Stomach (tissue), 8 donors: ENCODE measurements at regions not wholly inside any gene's neighbourhood (a gene's known extent, or its start where the extent isn't known, plus 50 kb on each side); places are given as distances from the start of the nearest gene placed in this dataset.

Source experiments
- DNase-seq, 2 donors: peaks; one replicate each; pipeline versions ENCODE4 v3.0.0 to v3.0.0-alpha.2; 2013 to 2019
- H3K27ac ChIP-seq, 5 donors: fragments of 200-600 bp in 4 of 5; sonication (generic) in 4 of 5; one replicate each; pipeline ENCODE4 v1.5.1; 2013 to 2019; ENCODE audit warnings: mild to moderate bottlenecking in 1 of 5, moderate library complexity in 1 of 5
- H3K27me3 ChIP-seq, 3 donors: fragments of 200-600 bp; sonication (generic); one replicate each; pipeline ENCODE4 v1.5.1; 2017 to 2019; ENCODE audit warnings: mixed run types in 1 of 3
- H3K36me3 ChIP-seq, 4 donors: fragments of 200-600 bp; sonication (generic); 1 replicate in 3 of 4; 2 replicates in 1 of 4; pipeline ENCODE4 v1.5.1; 2016 to 2019
- H3K4me1 ChIP-seq, 4 donors: fragments of 200-600 bp; sonication (generic); one replicate each; pipeline ENCODE4 v1.5.1; 2016 to 2019
- H3K4me3 ChIP-seq, 4 donors: fragments of 200-600 bp; sonication (generic) in 3 of 4; one replicate each; pipeline ENCODE4 v1.5.1; 2016 to 2019; ENCODE audit warnings: mild to moderate bottlenecking in 1 of 4
- H3K9me3 ChIP-seq, 4 donors: fragments of 200-600 bp; sonication (generic); one replicate each; pipeline ENCODE4 v1.5.1; 2016 to 2019
- CTCF ChIP-seq, 7 experiments: fragments of 450-650 bp in 4 of 7; fragments of 200-600 bp in 3 of 7; sonication (generic) in 3 of 7; IDR thresholded peaks; one replicate each; pipeline ENCODE4 v1.5.1; 2016 to 2019; ENCODE audit warnings: antibody characterized with exemption in 7 of 7, control low read depth in 2 of 7, mild to moderate bottlenecking in 1 of 7
- EP300 ChIP-seq: sonication (generic); formaldehyde crosslinking; IDR thresholded peaks from one replicate; pipeline ENCODE4 v1.6.1; 2017; ENCODE audit warnings: antibody characterized with exemption
- POLR2A ChIP-seq, 4 donors: fragments of 450-650 bp; IDR thresholded peaks; one replicate each; pipeline ENCODE4 v1.6.1; 2016; ENCODE audit warnings: antibody characterized with exemption in 4 of 4, control low read depth in 2 of 4, mild to moderate bottlenecking in 1 of 4, moderate library complexity in 1 of 4
- POLR2AphosphoS5 ChIP-seq, 3 donors: sonication (generic); formaldehyde crosslinking; IDR thresholded peaks; one replicate each; pipeline ENCODE4 v1.6.1; 2016; ENCODE audit warnings: antibody characterized with exemption in 3 of 3
- WGBS, 5 donors: extraction: QIAGEN DNeasy Blood & Tissue Kit in 3 of 5; methylation state at CpG; one replicate each; pipeline versions ENCODE4 v1.1.5 to v1.1.7; 2013 to 2018; 5-methylcytosine and 5-hydroxymethylcytosine counted together
- intact Hi-C: fragments of 100-400 bp; cut with DNase I; formaldehyde crosslinking; loops from one replicate; pipeline ENCODE4 v1.15.1; 2023; ENCODE audit warnings: low total_unique reads
- donor health status: healthy with polysubstance abuse.
- donor health status: Bipolar disorder and iron deficiency.
- donor health status: healthy.

GRCh38 chr1:208825300-208825699 is 581.1 kb upstream of the PLXNA2 start:
- TF ChIP-seq POLR2AphosphoS5 (IDR thresholded peaks at IDR 0.05) (no peak), POLR2A (IDR thresholded peaks at IDR 0.05) (no peak), EP300 (no peak), CTCF (IDR thresholded peaks at IDR 0.05) (no peak)
- H3K4me3 ChIP-seq = no peak overlapping the region
- H3K9me3 ChIP-seq = no peaks in the 10 kb centered on the region
- intact Hi-C loops = no loop called here
- no peak overlapping the region for H3K27ac ChIP-seq
- H3K4me1 ChIP-seq = no peaks in the 10 kb centered on the region
- H3K27me3 ChIP-seq = no peaks in the 10 kb centered on the region
- no peaks in the 10 kb centered on the region for H3K36me3 ChIP-seq
- 34 to 60% (median 40%) methylated on average over 2 of the region's 2 CpGs for WGBS, 5 donors
- no peak for DNase-seq

DNA sequence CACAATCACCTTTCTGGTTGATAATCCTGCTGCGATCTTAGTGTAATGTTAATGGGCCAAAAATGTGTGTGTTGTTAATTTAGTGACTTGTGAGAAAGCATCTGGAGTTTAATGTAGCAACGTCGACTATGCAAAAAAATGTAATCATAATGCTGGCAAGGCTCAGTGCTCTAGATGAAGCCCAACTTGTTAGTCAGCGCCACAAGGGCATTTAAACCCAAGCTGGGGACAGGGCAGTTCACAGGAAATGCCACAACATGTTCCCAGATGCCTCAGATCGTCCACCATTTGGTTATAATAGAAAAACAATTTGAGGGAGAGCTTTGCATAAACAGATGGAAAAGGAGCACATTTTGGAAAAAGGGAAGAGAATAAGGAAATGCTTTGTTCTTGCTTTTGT is 585.4 kb upstream of the PLXNA2 start:
- H3K4me1 ChIP-seq = peaks cover 0 to 5% (median 0%) of the 10 kb centered on the region in 4 donors
- WGBS, 5 donors = 44 to 68% (median 65%) methylated on average over 5 of the region's 5 CpGs
- H3K27ac ChIP-seq = no peak overlapping the region
- TF ChIP-seq CTCF (IDR thresholded peaks at IDR 0.05) (no peak), POLR2AphosphoS5 (IDR thresholded peaks at IDR 0.05) (no peak), POLR2A (IDR thresholded peaks at IDR 0.05) (no peak), EP300 (no peak)
- no peak for DNase-seq
- H3K36me3 ChIP-seq = no peaks in the 10 kb centered on the region
- H3K4me3 ChIP-seq = no peak overlapping the region
- intact Hi-C loops = no loop called here
- H3K9me3 ChIP-seq = no peaks in the 10 kb centered on the region
- no peaks in the 10 kb centered on the region for H3K27me3 ChIP-seq

- WGBS, 5 donors = 37 to 50% (median 42%) methylated on average over 11 of the region's 11 CpGs
- no peak overlapping the region for H3K4me3 ChIP-seq
- H3K4me1 ChIP-seq = peaks cover 0 to 5% (median 0%) of the 10 kb centered on the region in 4 donors
- H3K27ac ChIP-seq = no peak overlapping the region
- peak in 1 of 2 donors; percentile 19 for DNase-seq
- intact Hi-C loops = no loop called here
- TF ChIP-seq POLR2A (IDR thresholded peaks at IDR 0.05) (no peak), CTCF (IDR thresholded peaks at IDR 0.05) (no peak), POLR2AphosphoS5 (IDR thresholded peaks at IDR 0.05) (no peak)
- no peaks in the 10 kb centered on the region for H3K27me3 ChIP-seq
- H3K9me3 ChIP-seq = no peaks in the 10 kb centered on the region
- H3K36me3 ChIP-seq = no peaks in the 10 kb centered on the region
These were observed 590.4 kb upstream of the PLXNA2 start for GRCh38 chr1:208834381-208835096.

- peak in 1 of 2 donors; percentile 26 for DNase-seq
- WGBS, 5 donors = 63 to 73% (median 67%) methylated on average over 6 of the region's 6 CpGs
- TF ChIP-seq POLR2A (IDR thresholded peaks at IDR 0.05) = no peak
- TF ChIP-seq CTCF (IDR thresholded peaks at IDR 0.05) = no peak
- no peak for TF ChIP-seq POLR2AphosphoS5 (IDR thresholded peaks at IDR 0.05)
- no peak for TF ChIP-seq EP300
- Histone ChIP-seq H3K9me3 (no peaks in the 10 kb centered on the region), H3K27ac (no peak overlapping the region), H3K27me3 (no peaks in the 10 kb centered on the region), H3K36me3 (no peaks in the 10 kb centered on the region), H3K4me1 (peaks cover 0 to 5% (median 0%) of the 10 kb centered on the region in 4 donors), H3K4me3 (no peak overlapping the region)
- intact Hi-C loops = no loop called here
These were observed 590.9 kb upstream of the PLXNA2 start for GRCh38 chr1:208835097-208835463.
